LHCN-M2 (cell line): ENCODE measurements at regions not wholly inside any gene's neighbourhood (a gene's known extent, or its start where the extent isn't known, plus 50 kb on each side); places are given as distances from the start of the nearest gene placed in this dataset.
"Not testable (repeated sequence)": the region's sequence is repeated elsewhere in the genome, so short reads cannot be mapped to it uniquely, and the experiment has no call there.

Source experiments
- DNase-seq: peaks from one replicate; pipeline ENCODE4 v3.0.0-alpha.2; 2012; ENCODE audit warnings: low read depth

GRCh38 chr13:106100171-106100919, 435.1 kb downstream of the EFNB2 start:
- no peak for DNase-seq

DNA sequence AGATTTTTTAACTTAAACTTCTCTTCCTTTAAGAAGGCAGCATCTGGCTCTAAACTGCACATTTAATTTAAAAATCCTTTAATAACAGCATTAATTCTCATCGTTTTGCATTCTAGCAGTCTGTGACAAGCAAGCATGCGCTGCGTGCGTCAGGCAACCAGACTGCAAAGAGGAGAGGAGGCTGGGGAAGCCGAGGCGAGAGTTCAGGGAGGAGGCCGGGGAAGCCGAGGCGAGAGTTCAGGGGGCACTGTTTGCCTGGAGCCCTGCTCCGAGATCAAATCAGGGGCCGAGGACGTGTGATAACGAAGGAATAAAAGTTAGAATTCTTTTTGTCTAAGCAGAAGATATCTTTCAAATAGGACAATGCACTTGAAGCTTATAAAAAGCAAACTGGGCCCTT, 435.7 kb downstream of the EFNB2 start:
- DNase-seq, result no peak

DNA sequence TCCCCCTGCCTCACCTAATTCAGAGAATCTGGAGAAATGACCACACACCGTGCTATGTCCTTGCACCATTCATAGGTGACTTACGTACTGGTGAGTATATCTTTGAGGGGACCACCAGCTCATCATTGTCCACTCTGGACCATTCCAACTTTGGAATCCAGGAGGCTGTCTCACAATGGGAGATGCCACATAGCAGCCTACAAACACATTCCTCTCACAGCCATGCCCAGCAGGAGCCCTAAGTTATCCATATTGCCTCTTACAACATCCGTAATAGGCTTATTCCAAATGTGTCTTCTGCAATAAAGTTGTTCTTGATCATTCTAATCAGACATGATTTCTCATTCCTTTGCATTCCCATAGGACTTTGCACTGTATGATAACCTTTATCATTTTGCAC, 436.7 kb downstream of the EFNB2 start:
- no peak for DNase-seq

- peak; percentile 68 for DNase-seq
Measured at GRCh38 chr13:106096661-106097092, 438.8 kb downstream of the EFNB2 start.

- DNase-seq, result no peak
Measured at GRCh38 chr13:106095919-106096318, 439.5 kb downstream of the EFNB2 start.

- DNase-seq, result no peak
Measured at GRCh38 chr13:106095406-106095805, 440.1 kb downstream of the EFNB2 start.

- no peak for DNase-seq
Measured at GRCh38 chr13:106090001-106090400, 445.5 kb downstream of the EFNB2 start.

- no peak for DNase-seq
Measured at GRCh38 chr13:106089261-106089980, 446.0 kb downstream of the EFNB2 start.

GRCh38 chr13:106088085-106088484, 447.4 kb downstream of the EFNB2 start:
- DNase-seq, result no peak

- no peak for DNase-seq
Measured at GRCh38 chr13:106087201-106087600, 448.3 kb downstream of the EFNB2 start.

DNA sequence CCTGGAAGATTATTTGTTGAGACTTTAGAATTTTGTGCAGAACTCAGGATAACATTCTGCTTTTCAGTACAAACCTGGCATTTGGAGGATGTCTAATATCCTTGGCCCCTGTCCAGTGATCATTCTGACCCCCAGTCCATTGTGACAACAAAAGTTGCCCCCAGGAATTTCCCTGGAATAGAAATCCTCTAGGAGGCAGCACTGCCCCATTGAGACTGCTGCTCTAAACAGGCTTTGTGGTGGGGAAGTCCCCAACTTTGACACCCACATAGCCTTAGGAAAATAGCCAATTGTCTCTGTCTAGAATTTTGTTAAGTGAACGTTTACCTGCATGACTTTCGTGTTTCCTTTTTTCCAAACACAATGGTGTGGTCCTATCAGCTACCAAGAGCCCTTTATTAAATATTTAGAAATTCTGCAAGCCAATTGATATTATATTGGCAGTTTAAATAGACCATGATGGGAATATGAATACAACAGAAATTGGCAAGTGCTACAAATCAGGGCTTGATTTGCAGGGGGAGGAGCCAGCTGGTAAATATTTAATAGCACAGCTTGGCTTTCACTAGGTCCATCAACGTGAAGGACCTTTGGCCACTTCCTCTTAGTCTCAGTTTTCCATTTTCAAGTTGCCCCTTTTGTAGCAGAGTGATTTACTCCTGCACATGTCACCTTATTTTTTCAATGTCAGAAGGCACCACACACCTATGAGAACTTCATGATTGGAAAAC, 451.7 kb downstream of the EFNB2 start:
- peak; percentile 70 for DNase-seq

- DNase-seq, result not testable (repeated sequence)
Measured at GRCh38 chr13:106081221-106081620, 454.2 kb downstream of the EFNB2 start.

DNA sequence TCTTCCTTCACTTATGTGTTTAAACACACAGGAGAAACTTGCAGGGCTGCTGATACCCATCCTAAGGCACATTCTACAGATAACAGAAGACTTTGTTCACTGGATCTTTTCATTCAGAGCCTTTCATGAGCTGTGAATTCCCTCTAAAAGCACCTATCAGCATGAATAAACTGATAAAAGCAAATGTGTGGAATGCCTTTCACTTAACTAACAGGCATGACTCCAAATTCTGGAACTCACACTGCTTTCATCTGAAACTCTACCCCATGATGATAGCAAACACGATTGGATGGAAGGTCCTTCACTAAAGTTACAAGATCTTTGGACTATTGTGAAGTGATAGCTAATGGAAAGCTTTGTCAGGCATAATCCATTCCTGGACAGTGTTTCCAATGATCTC, 457.3 kb downstream of the EFNB2 start:
- DNase-seq, result no peak

DNA sequence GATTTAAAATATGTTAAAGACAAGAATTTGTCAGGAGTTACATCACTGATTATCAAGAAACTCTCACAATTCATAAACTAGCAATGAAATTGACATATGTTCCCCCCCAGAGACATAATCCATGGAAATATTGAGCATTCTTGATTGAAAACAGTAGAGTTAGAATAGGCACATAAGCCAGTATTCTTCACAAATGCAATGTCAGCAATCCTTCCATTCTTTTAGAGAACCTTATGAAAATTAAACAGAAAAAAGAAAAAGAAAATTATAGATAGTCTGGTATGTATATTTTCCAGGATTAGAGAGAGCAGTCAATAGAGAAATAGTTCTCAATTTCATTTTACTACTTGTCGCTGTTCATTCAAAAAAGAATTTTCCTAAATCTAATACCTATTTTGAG, 458.4 kb downstream of the EFNB2 start:
- DNase-seq, result no peak

- no peak for DNase-seq
Measured at GRCh38 chr13:106072014-106072413, 463.4 kb downstream of the EFNB2 start.

GRCh38 chr13:106063591-106064313, 471.7 kb downstream of the EFNB2 start:
- DNase-seq, result peak; percentile 88

DNA sequence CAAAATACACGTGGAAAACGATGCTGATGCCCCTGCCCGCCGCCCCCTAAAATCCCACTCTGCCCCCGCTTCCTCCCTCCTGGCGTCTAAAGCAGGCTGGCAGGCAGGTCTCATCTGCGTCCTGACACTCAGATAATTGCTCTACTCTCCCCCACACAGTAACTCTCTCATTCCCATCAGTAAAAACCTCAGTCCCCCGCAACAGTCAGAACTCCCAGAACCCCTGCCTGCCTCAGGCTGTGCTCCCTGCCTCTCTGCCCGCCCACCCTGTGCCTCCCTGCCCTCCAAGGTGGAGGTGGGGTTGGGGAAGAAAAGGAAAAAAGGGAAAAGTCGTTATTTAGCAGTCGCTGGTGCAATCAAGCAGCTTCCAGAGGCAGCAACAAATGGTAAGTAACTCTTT, 473.7 kb downstream of the EFNB2 start:
- DNase-seq, result no peak

- peak; percentile 18 for DNase-seq
Measured at GRCh38 chr13:106056851-106057250, 478.6 kb downstream of the EFNB2 start.

DNA sequence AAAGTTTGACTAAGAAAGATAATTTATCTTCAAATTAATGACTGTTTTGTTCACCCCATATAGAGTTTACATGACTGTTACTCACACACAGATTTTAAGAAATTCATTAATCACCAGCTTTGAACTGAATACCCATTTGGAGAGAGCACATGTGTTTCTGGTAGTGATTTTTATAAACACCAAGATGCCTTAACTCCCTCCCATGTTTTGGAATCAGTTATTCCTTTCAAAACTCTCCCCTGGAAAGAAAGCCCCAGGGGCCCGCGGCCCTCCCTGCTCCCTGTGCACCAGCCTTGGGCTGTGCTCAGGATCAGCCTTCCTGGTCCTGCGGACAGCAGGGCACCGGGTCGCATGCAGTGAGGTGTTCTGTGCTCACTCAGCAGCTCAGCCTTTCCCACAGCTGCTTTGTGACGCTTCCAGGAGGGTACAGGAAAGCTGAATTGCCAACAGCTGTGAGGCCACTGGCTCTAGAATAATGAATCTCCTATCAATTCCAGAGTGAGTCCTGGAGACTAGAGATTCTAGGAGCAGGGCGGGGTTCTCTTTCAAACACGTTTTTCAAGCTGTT, 483.2 kb downstream of the EFNB2 start:
- DNase-seq, result peak; percentile 35

- DNase-seq, result no peak
Measured at GRCh38 chr13:106049171-106049570, 486.3 kb downstream of the EFNB2 start.

- no peak for DNase-seq
Measured at GRCh38 chr13:106048386-106048785, 487.1 kb downstream of the EFNB2 start.
